ENCODE measurements at regions not wholly inside any gene's neighbourhood (a gene's known extent, or its start where the extent isn't known, plus 50 kb on each side); places are given as distances from the start of the nearest gene placed in this dataset.

- TF ChIP-seq GATA2 (IDR thresholded peaks at IDR 0.05; ENCODE audit: low read depth, low read length) (no peak), GATA3 (IDR thresholded peaks at IDR 0.05; ENCODE audit: low read depth, low read length) (no peak)
These were observed 60.6 kb upstream of the AKT3 start for GRCh38 chr1:243910607-243911006.

DNA sequence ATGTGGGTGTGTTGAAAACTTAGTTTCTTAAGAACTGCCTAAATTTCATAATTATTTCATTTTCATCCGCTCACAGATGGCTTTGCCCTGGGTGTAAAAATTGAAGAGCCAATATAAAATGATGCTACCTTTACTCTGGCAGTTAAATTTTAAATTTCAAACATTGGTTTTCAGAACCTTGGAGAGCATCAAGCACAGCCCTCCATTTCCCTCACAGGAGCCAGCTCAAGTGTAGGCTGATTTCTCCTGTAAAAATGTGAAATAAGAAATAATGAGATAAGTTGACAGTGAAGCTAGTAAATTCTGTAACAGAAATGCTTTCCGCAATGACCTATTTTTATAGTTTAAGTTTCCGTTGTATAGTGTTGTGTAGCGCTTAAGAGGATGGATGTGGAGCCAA lies 53.9 kb upstream of the AKT3 start:
- TF ChIP-seq GATA3 (IDR thresholded peaks at IDR 0.05; ENCODE audit: low read depth, low read length): no peak
- no peak for TF ChIP-seq GATA2 (IDR thresholded peaks at IDR 0.05; ENCODE audit: low read depth, low read length)

DNA sequence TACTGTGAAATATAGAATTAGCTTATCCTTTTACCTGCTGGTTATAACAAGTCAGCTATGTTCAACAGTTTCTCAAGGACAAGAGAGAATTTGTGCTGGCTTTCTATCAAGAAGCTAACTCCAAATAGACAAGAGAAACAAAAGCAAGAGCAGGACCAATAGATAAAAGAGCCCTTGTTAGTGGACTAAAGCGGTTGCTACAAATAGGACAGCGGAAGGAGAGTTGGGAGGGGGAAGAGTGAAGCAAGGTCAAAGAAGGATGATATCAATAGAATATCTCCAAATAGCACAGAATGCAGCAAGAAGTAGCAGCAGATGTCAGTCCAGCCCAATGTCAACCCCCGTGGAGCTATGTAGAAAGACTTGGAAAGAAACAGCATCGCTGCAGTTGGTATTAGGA lies 53.0 kb upstream of the AKT3 start:
- no peak for TF ChIP-seq GATA2 (IDR thresholded peaks at IDR 0.05; ENCODE audit: low read depth, low read length)
- no peak for TF ChIP-seq GATA3 (IDR thresholded peaks at IDR 0.05; ENCODE audit: low read depth, low read length)

GRCh38 chr1:243902100-243902499 lies 52.1 kb upstream of the AKT3 start:
- TF ChIP-seq GATA3 (IDR thresholded peaks at IDR 0.05; ENCODE audit: low read depth, low read length) (no peak), GATA2 (IDR thresholded peaks at IDR 0.05; ENCODE audit: low read depth, low read length) (no peak)

Data from SH-SY5Y (cell line).